HG02759 (cell line): ENCODE measurements at regions not wholly inside any gene's neighbourhood (a gene's known extent, or its start where the extent isn't known, plus 50 kb on each side); places are given as distances from the start of the nearest gene placed in this dataset.

ENCODE experiments used
- ATAC-seq: cut with Tn5 transposase; IDR thresholded peaks from one replicate; pipeline ENCODE4 v1.9.1; 2021; ENCODE audit warnings: mild to moderate bottlenecking, moderate library complexity; ENCODE audit not compliant: unreplicated experiment

- no peak for ATAC-seq
Measured at GRCh38 chr1:117798550-117798949, 130.9 kb downstream of the GDAP2 start.

- no peak for ATAC-seq
Measured at GRCh38 chr1:117802531-117803257, 126.7 kb downstream of the GDAP2 start.

GRCh38 chr1:117803318-117803717, 126.1 kb downstream of the GDAP2 start:
- no peak for ATAC-seq

- no peak for ATAC-seq
Measured at GRCh38 chr1:117809764-117810163, 119.7 kb downstream of the GDAP2 start.

GRCh38 chr1:117810553-117810952, 118.9 kb downstream of the GDAP2 start:
- no peak for ATAC-seq

GRCh38 chr1:117812869-117813511, 116.4 kb downstream of the GDAP2 start:
- ATAC-seq: no peak
